GM13976 (cell line): ENCODE measurements at regions not wholly inside any gene's neighbourhood (a gene's known extent, or its start where the extent isn't known, plus 50 kb on each side); places are given as distances from the start of the nearest gene placed in this dataset.

Source experiments
- DNase-seq: peaks from one replicate; pipeline ENCODE4 v3.0.0; 2012; ENCODE audit warnings: low spot score
- CTCF ChIP-seq: IDR thresholded peaks from 2 replicates; pipeline ENCODE4 v1.5.1; 2012; ENCODE audit warnings: borderline replicate concordance, mild to moderate bottlenecking; ENCODE audit not compliant: insufficient read depth; ENCODE audit errors: extremely low read depth, missing control alignments, control extremely low read depth
- in situ Hi-C: fragments of 300-500 bp; cut with MboI; formaldehyde crosslinking; loops from one replicate; pipeline ENCODE4 v1.12.0; 2022; ENCODE audit warnings: low sequenced_read_pairs, mixed read lengths, inconsistent platforms; ENCODE audit not compliant: unreplicated experiment

DNA sequence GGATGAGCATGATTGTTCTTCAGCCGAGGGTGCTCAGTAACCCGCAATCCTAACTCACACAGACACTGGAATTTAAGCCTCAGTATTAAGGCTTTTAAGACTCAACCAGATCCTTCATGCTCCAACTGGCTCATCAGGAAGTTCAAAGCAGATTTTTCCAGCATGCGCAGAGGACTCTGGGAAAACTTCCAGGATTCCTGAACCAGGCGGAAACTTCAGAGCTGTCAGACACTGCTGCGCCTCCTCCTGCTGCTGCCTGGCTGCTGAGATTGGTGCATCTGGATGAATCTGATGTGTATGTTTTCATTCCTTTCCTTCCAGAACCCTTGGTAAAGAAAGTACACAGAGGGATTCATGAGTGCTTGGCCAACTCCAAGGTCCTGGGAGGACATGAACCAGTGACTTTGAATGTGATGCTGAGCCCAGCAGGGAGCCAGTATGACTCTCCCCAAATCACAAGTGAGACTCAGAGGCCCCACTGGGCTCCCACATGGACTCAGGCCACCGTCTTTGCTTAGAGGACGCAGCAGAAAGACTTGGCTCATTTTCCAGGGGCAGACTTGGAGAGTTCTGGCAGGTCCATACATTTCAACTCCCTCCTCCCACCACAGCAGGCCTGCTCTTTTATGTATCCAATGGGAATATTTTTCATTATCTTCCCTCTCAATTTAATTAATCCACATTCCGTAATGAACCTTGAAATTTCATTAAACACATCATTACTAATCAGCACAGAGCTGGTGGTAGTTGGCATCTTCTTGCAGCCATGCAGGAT lies 143.5 kb upstream of the HDAC4 start:
- no peak for DNase-seq
- in situ Hi-C loops = no loop called here
- TF ChIP-seq CTCF = no peak

DNA sequence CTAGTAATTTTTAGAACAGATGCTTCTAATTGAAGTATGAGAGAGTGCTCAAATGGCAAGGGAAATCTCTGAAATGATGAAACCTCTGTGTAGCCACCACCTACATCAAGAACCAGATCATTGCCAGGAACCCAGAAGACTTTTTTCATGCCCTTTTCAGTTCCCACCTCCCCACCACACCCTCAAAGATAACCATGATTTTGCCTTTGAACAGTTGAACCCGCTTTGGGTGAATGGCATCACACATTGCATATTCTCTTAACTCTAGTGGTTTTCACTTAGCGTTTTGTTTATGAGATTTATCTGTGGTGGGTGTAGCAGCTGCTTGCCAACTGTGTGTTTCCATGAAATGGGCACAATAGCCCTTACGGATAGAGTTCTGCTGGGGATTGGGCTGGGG lies 142.9 kb upstream of the HDAC4 start:
- TF ChIP-seq CTCF = no peak
- DNase-seq = no peak
- in situ Hi-C loops = no loop called here

DNA sequence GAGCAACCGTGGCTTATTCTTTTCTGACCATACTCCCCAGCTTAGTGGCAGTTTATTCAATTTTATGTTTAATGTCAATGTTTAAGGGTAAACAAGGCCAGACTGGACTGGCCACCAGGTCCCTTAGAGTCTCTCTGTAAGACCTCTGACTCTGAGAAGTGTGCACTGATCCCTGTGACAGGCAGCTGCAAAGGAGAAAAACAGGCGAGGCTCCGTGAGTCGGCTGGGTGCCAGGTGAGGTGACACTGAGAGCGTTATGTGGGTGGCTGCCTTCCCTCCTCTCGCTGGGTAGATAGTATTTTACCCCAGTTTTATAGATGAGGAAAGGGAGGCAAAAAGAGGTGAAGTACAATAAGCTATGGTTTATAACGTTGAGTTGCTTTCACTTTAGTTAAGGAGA lies 139.4 kb upstream of the HDAC4 start:
- in situ Hi-C loops = no loop called here
- DNase-seq = no peak
- no peak for TF ChIP-seq CTCF

DNA sequence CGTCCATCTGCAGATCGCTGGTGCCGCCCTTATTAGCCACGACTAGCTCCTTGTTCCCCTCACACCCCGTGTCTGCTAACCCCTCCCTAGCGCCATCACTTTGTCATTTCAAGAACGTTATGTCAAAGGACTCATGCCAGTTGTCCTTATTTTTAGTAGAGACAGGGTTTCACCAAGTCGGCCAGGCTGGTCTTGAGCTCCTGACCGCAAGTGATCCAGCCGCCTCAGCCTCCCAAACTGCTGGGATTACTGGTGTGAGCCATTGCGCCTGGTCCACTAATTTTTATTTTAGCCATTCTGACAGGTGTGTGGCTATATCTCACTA lies 138.9 kb upstream of the HDAC4 start:
- no peak for TF ChIP-seq CTCF
- DNase-seq = no peak
- in situ Hi-C loops = no loop called here

DNA sequence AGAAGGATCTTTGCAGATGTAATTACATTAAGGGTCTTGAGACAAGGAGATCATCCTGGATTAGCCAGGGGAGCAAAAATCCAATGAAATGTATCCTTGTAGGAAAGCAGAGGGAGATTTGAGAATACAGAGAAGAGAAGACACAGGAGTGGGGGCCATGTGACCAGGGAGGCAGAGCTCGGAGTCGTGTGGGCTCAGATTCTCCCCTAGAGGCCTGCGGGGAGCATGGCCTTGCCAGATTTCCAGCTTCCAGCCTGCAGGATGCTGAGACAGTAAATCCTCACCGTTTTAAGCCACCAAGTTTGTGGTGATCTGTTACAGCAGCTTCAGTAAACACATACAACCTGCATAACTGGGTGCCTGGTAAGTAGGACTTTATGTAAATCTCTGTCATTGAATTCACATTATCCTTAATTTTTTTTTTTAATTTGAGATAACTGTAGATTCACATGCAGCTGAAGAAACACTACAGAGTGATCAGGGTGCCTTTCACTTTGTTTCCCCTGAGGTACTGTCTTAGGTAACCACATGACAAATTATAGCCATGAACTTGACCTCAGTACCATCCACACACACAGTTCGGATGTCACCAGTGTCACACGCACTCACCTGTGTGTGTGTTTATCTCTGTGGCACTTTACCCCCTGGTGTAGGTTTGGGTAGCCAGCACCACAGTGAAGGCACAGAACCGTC lies 138.4 kb upstream of the HDAC4 start:
- in situ Hi-C loops = no loop called here
- no peak for TF ChIP-seq CTCF
- DNase-seq = no peak

DNA sequence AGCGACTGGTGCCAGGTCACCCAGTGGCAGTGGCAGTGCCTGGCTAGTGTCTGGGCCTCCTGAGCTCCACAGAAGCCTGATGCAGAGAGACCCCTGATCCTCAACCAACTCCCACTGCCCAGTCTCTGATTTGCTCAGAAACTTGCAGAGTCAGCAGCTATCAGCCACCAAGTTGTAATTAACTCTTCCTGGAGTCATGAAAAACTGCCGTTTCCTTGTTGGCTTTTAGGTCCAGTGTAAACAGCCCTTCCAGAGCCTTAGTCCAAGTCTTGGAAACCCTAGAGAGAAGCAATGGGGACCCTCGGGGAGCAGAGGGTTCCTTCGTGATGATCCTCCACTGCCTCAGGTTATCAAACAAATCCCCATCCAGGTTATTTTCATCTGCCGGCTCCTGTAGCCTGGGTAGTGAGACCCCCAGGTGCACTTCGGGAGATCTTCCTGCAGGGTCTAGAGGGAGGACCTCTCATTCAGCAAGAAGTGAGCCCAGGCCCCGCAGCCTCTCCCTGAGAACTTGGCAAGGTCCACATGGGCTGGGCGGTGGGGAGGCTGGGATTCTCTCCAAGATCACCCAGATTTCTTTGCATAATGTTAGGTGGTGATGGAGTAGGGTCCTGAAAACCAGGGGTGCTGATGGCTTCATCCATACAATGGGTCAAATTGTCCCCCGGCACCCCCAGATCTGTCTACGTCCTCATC lies 137.7 kb upstream of the HDAC4 start:
- no peak for DNase-seq
- TF ChIP-seq CTCF = no peak
- in situ Hi-C loops = no loop called here
